ENCODE measurements at regions not wholly inside any gene's neighbourhood (a gene's known extent, or its start where the extent isn't known, plus 50 kb on each side); places are given as distances from the start of the nearest gene placed in this dataset.
A peak's percentile ranks its signal among the peaks of the same experiment; 100 is the strongest.

GRCh38 chr3:76096036-76096435 is 310.7 kb upstream of the ZNF717 start:
- Histone ChIP-seq H3K4me1 (ENCODE audit: control insufficient read depth in 1 of 2, insufficient read depth in 2 of 2, low read length in 2 of 2) (no peaks in the 10 kb centered on the region), H3K23ac (ENCODE audit: low read length) (no peak overlapping the region), H3K14ac (ENCODE audit: low read length) (no peak overlapping the region), H3K27ac (ENCODE audit: low read depth, low read length) (no peak overlapping the region), H3K9me3 (ENCODE audit: insufficient read depth, low read depth, low read length) (no peaks in the 10 kb centered on the region), H3K9ac (ENCODE audit: low read length) (no peak overlapping the region), H4K91ac (ENCODE audit: low read depth, low read length) (no peak overlapping the region), H3K18ac (ENCODE audit: low read length) (no peak overlapping the region), H3K4ac (ENCODE audit: low read depth, low read length) (no peak overlapping the region), H3K4me2 (ENCODE audit: low read length) (no peak overlapping the region), H3K4me3 (ENCODE audit: low read depth, low read length) (no peak overlapping the region), H2BK120ac (ENCODE audit: insufficient read depth, low read length, poor library complexity) (no peak overlapping the region), H2AK5ac (ENCODE audit: low read length) (no peak overlapping the region), H3K79me1 (ENCODE audit: low read length) (no peaks in the 10 kb centered on the region), H4K12ac (ENCODE audit: low read depth, low read length) (no peak overlapping the region), H4K8ac (ENCODE audit: low read depth, low read length) (no peak overlapping the region), H2AFZ (ENCODE audit: insufficient read depth, low read length, poor library complexity) (no peak overlapping the region), H2BK5ac (ENCODE audit: low read depth, low read length, poor library complexity) (no peak overlapping the region), H3K79me2 (ENCODE audit: control insufficient read depth, insufficient read depth, low read length, poor library complexity) (no peaks in the 10 kb centered on the region), H3K27me3 (ENCODE audit: insufficient read depth, low read length) (no peaks in the 10 kb centered on the region), H2BK12ac (ENCODE audit: low read length) (no peak overlapping the region), H3K36me3 (ENCODE audit: control insufficient read depth in 1 of 2, insufficient read depth in 2 of 2, low read length in 2 of 2) (no peaks in the 10 kb centered on the region)
- no CpG with 5 or more reads among the region's 3 CpGs for WGBS (ENCODE audit: extremely low coverage, insufficient coverage, insufficient read length)
- peak in 1 of 2 donors; percentile 12 for DNase-seq

DNA sequence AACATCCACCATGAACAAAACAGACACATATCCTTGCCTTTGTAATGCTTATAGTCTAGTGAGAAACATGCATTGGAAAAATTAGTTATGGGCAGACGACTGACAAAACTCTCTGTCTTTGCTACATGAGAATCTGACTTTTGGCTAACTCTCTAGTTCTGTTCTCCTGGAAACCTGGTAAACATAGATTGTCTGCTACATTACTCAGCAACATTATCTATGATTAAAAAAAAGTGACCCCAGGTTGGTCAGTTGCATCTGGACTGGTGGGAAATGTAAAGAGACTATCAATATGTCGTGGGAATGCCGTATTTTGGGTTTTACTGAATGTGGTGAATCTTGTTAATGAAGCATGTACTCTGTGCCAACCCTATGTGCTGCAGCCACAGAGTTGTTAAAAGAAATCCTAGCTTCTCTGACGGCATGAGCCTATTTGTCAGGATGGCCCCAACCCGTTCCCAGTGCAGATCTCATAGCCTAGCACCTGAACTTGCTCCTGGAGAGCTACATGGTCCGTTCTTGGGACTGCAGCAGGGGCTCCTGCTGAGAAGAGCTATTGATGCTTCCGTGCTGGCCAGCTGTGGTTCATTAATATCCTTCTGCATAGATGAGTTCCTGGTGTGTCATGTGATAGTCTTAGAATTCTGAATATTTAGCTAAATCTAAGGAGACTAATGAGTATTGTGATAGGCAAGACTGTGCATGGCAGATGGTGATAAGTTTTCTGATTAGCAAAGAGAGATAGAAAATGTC is 311.7 kb upstream of the ZNF717 start:
- H2AK5ac ChIP-seq (ENCODE audit: low read length) = no peak overlapping the region

DNA sequence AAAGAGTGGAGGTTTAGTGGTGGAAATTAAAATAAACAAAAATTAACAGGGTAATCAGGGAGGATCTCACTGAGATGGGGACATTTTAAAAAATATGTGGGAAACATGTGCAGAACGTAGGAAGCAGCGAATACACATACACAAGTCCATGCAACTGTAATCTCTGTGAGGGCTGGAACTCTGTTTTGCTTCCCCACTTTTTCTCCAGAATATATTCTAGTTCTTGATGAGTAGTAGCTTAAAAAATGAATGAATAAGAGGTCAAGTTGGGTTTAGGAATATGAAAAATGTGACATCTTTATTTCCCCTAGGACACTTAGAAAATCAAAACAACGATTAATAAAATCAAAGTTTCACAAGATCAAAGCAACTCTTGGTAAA is 312.2 kb upstream of the ZNF717 start:
- Histone ChIP-seq H3K4me3 (ENCODE audit: low read depth, low read length) (no peak overlapping the region), H3K4ac (ENCODE audit: low read depth, low read length) (no peak overlapping the region), H3K9me3 (ENCODE audit: insufficient read depth, low read depth, low read length) (no peaks in the 10 kb centered on the region), H3K18ac (ENCODE audit: low read length) (no peak overlapping the region), H4K8ac (ENCODE audit: low read depth, low read length) (no peak overlapping the region), H4K12ac (ENCODE audit: low read depth, low read length) (no peak overlapping the region), H3K23ac (ENCODE audit: low read length) (no peak overlapping the region), H3K36me3 (ENCODE audit: control insufficient read depth in 1 of 2, insufficient read depth in 2 of 2, low read length in 2 of 2) (no peaks in the 10 kb centered on the region), H3K9ac (ENCODE audit: low read length) (no peak overlapping the region), H4K91ac (ENCODE audit: low read depth, low read length) (no peak overlapping the region), H3K14ac (ENCODE audit: low read length) (no peak overlapping the region), H3K79me2 (ENCODE audit: control insufficient read depth, insufficient read depth, low read length, poor library complexity) (no peaks in the 10 kb centered on the region), H2BK5ac (ENCODE audit: low read depth, low read length, poor library complexity) (no peak overlapping the region), H2AK5ac (ENCODE audit: low read length) (no peak overlapping the region), H3K27ac (ENCODE audit: low read depth, low read length) (no peak overlapping the region), H2BK12ac (ENCODE audit: low read length) (no peak overlapping the region), H3K4me1 (ENCODE audit: control insufficient read depth in 1 of 2, insufficient read depth in 2 of 2, low read length in 2 of 2) (no peaks in the 10 kb centered on the region), H3K79me1 (ENCODE audit: low read length) (no peaks in the 10 kb centered on the region), H2AFZ (ENCODE audit: insufficient read depth, low read length, poor library complexity) (no peak overlapping the region), H3K4me2 (ENCODE audit: low read length) (no peak overlapping the region), H3K27me3 (ENCODE audit: insufficient read depth, low read length) (no peaks in the 10 kb centered on the region), H2BK120ac (ENCODE audit: insufficient read depth, low read length, poor library complexity) (no peak overlapping the region)
- WGBS (ENCODE audit: extremely low coverage, insufficient coverage, insufficient read length) = no CpG with 5 or more reads among the region's 3 CpGs
- DNase-seq = no peak

More for the DNA sequence above, 311.7 kb upstream of the ZNF717 start:
- Histone ChIP-seq H3K9ac (ENCODE audit: low read length) (no peak overlapping the region), H2BK12ac (ENCODE audit: low read length) (no peak overlapping the region), H3K14ac (ENCODE audit: low read length) (no peak overlapping the region), H3K4me3 (ENCODE audit: low read depth, low read length) (no peak overlapping the region), H2BK120ac (ENCODE audit: insufficient read depth, low read length, poor library complexity) (no peak overlapping the region), H2AFZ (ENCODE audit: insufficient read depth, low read length, poor library complexity) (no peak overlapping the region), H3K23ac (ENCODE audit: low read length) (no peak overlapping the region), H3K18ac (ENCODE audit: low read length) (no peak overlapping the region), H4K91ac (ENCODE audit: low read depth, low read length) (no peak overlapping the region), H3K27ac (ENCODE audit: low read depth, low read length) (no peak overlapping the region), H4K12ac (ENCODE audit: low read depth, low read length) (no peak overlapping the region), H3K4me2 (ENCODE audit: low read length) (no peak overlapping the region), H3K4me1 (ENCODE audit: control insufficient read depth in 1 of 2, insufficient read depth in 2 of 2, low read length in 2 of 2) (no peaks in the 10 kb centered on the region), H3K36me3 (ENCODE audit: control insufficient read depth in 1 of 2, insufficient read depth in 2 of 2, low read length in 2 of 2) (no peaks in the 10 kb centered on the region), H3K79me1 (ENCODE audit: low read length) (no peaks in the 10 kb centered on the region), H4K8ac (ENCODE audit: low read depth, low read length) (no peak overlapping the region), H3K79me2 (ENCODE audit: control insufficient read depth, insufficient read depth, low read length, poor library complexity) (no peaks in the 10 kb centered on the region), H3K4ac (ENCODE audit: low read depth, low read length) (no peak overlapping the region), H2BK5ac (ENCODE audit: low read depth, low read length, poor library complexity) (no peak overlapping the region), H3K9me3 (ENCODE audit: insufficient read depth, low read depth, low read length) (no peaks in the 10 kb centered on the region), H3K27me3 (ENCODE audit: insufficient read depth, low read length) (no peaks in the 10 kb centered on the region)
- WGBS (ENCODE audit: extremely low coverage, insufficient coverage, insufficient read length) = no CpG with 5 or more reads among the region's 7 CpGs
- no peak for DNase-seq

DNA sequence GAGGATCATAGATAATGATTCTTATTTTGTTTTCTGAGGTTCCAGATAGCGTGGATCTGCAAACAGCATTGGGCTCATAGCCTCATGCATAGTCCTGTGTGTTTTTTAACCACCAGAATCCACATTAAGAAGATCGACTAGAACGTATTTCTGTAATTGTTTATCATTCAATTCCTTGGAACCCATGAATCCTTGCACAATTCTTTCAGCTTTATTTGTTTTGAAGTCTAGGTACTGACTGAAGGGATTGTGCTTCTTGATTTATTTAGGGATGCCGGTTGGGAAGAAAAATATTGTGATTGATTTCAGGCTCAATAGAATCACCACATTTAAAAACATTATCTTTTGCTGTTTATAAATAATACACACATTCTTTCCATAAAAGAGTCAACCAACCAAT is 314.6 kb upstream of the ZNF717 start:
- no peaks in the 10 kb centered on the region for H3K27me3 ChIP-seq (ENCODE audit: insufficient read depth, low read length)
- H3K9ac ChIP-seq (ENCODE audit: low read length) = no peak overlapping the region
- H3K4me3 ChIP-seq (ENCODE audit: low read depth, low read length) = no peak overlapping the region
- H3K27ac ChIP-seq (ENCODE audit: low read depth, low read length) = no peak overlapping the region
- no peak overlapping the region for H3K14ac ChIP-seq (ENCODE audit: low read length)
- no peak overlapping the region for H3K18ac ChIP-seq (ENCODE audit: low read length)
- H3K23ac ChIP-seq (ENCODE audit: low read length) = no peak overlapping the region
- H3K4me1 ChIP-seq (ENCODE audit: control insufficient read depth in 1 of 2, insufficient read depth in 2 of 2, low read length in 2 of 2) = no peaks in the 10 kb centered on the region
- H4K12ac ChIP-seq (ENCODE audit: low read depth, low read length) = no peak overlapping the region
- H2AK5ac ChIP-seq (ENCODE audit: low read length) = no peak overlapping the region
- H3K36me3 ChIP-seq (ENCODE audit: control insufficient read depth in 1 of 2, insufficient read depth in 2 of 2, low read length in 2 of 2) = no peaks in the 10 kb centered on the region
- no peak overlapping the region for H4K91ac ChIP-seq (ENCODE audit: low read depth, low read length)
- H4K8ac ChIP-seq (ENCODE audit: low read depth, low read length) = no peak overlapping the region
- H3K4ac ChIP-seq (ENCODE audit: low read depth, low read length) = no peak overlapping the region
- no peak overlapping the region for H2AFZ ChIP-seq (ENCODE audit: insufficient read depth, low read length, poor library complexity)
- DNase-seq = no peak
- no peaks in the 10 kb centered on the region for H3K79me2 ChIP-seq (ENCODE audit: control insufficient read depth, insufficient read depth, low read length, poor library complexity)
- no peak overlapping the region for H2BK5ac ChIP-seq (ENCODE audit: low read depth, low read length, poor library complexity)
- no peaks in the 10 kb centered on the region for H3K79me1 ChIP-seq (ENCODE audit: low read length)
- H3K9me3 ChIP-seq (ENCODE audit: insufficient read depth, low read depth, low read length) = no peaks in the 10 kb centered on the region
- WGBS (ENCODE audit: extremely low coverage, insufficient coverage, insufficient read length) = no CpG with 5 or more reads among the region's 4 CpGs
- no peak overlapping the region for H2BK12ac ChIP-seq (ENCODE audit: low read length)
- H3K4me2 ChIP-seq (ENCODE audit: low read length) = no peak overlapping the region
- H2BK120ac ChIP-seq (ENCODE audit: insufficient read depth, low read length, poor library complexity) = no peak overlapping the region
